Activated T-cell treated with anti-CD3 and anti-CD28 coated beads, Interleukin-2, amount 50 U/mL, for 4 hours (primary cell): ENCODE measurements at regions not wholly inside any gene's neighbourhood (a gene's known extent, or its start where the extent isn't known, plus 50 kb on each side); places are given as distances from the start of the nearest gene placed in this dataset.

ENCODE experiments used
- ATAC-seq, 2 donors: fragments of 200-7000 bp; cut with Tn5 transposase; one replicate each; pipeline ENCODE4 v1.10.0; 2021
- DNase-seq: peaks from one replicate; pipeline ENCODE4 v3.0.0-alpha.2; 2020
- H3K27me3 Mint-ChIP-seq: one replicate; pipeline ENCODE4 v1.8.0; 2021; ENCODE audit warnings: low read depth, mixed read lengths
- H3K36me3 Mint-ChIP-seq: one replicate; pipeline ENCODE4 v1.8.0; 2022; ENCODE audit warnings: mixed read lengths; ENCODE audit not compliant: insufficient read depth
- H3K4me1 Mint-ChIP-seq: one replicate; pipeline ENCODE4 v1.8.0; 2021; ENCODE audit warnings: low read depth, mixed read lengths
- H3K4me3 Mint-ChIP-seq: one replicate; pipeline ENCODE4 v1.8.0; 2021; ENCODE audit warnings: mild to moderate bottlenecking, moderate library complexity, mixed read lengths
- H3K9me3 Mint-ChIP-seq: one replicate; pipeline ENCODE4 v1.8.0; 2021; ENCODE audit warnings: mixed read lengths

- DNase-seq (no peak), ATAC-seq (no peak)
- no peak overlapping the region for H3K4me3 Mint-ChIP-seq
- peaks cover 4% of the 10 kb centered on the region for H3K4me1 Mint-ChIP-seq
- no peaks in the 10 kb centered on the region for H3K27me3 Mint-ChIP-seq
- H3K9me3 Mint-ChIP-seq, result no peaks in the 10 kb centered on the region
- H3K36me3 Mint-ChIP-seq, result no peaks in the 10 kb centered on the region
Measured at GRCh38 chr6:168903613-168904345, 349.9 kb downstream of the THBS2 start.

- Mint-ChIP-seq H3K4me1 (peaks cover 4% of the 10 kb centered on the region), H3K36me3 (no peaks in the 10 kb centered on the region), H3K4me3 (no peak overlapping the region), H3K27me3 (no peaks in the 10 kb centered on the region), H3K9me3 (no peaks in the 10 kb centered on the region)
- DNase-seq, result no peak
- no peak for ATAC-seq
Measured at GRCh38 chr6:168902075-168902474, 351.6 kb downstream of the THBS2 start.

- Mint-ChIP-seq H3K4me3 (no peak overlapping the region), H3K36me3 (no peaks in the 10 kb centered on the region), H3K4me1 (peaks cover 4% of the 10 kb centered on the region), H3K27me3 (no peaks in the 10 kb centered on the region), H3K9me3 (no peaks in the 10 kb centered on the region)
- DNase-seq, result no peak
- no peak for ATAC-seq
Measured at GRCh38 chr6:168901076-168901475, 352.6 kb downstream of the THBS2 start.

- no peak for ATAC-seq
Measured at GRCh38 chr6:168896321-168896720, 357.3 kb downstream of the THBS2 start.

GRCh38 chr6:168895102-168895812, 358.4 kb downstream of the THBS2 start:
- ATAC-seq, result peak; percentile 88 to 95
- H3K36me3 Mint-ChIP-seq, result no peaks in the 10 kb centered on the region
- H3K9me3 Mint-ChIP-seq, result no peaks in the 10 kb centered on the region
- DNase-seq, result peak; percentile 66
- peak overlapping the region; percentile 46 for H3K4me3 Mint-ChIP-seq
- peaks cover 12% of the 10 kb centered on the region for H3K4me1 Mint-ChIP-seq
- H3K27me3 Mint-ChIP-seq, result no peaks in the 10 kb centered on the region

More at GRCh38 chr6:168896321-168896720, 357.3 kb downstream of the THBS2 start:
- Mint-ChIP-seq H3K27me3 (no peaks in the 10 kb centered on the region), H3K9me3 (no peaks in the 10 kb centered on the region), H3K4me3 (no peak overlapping the region), H3K36me3 (no peaks in the 10 kb centered on the region), H3K4me1 (peaks cover 12% of the 10 kb centered on the region)
- DNase-seq, result no peak

- Mint-ChIP-seq H3K36me3 (no peaks in the 10 kb centered on the region), H3K27me3 (no peaks in the 10 kb centered on the region), H3K9me3 (no peaks in the 10 kb centered on the region), H3K4me1 (peaks cover 12% of the 10 kb centered on the region), H3K4me3 (no peak overlapping the region)
- DNase-seq, result no peak
- no peak for ATAC-seq
Measured at GRCh38 chr6:168892031-168892430, 361.6 kb downstream of the THBS2 start.

GRCh38 chr6:168890981-168891365, 362.7 kb downstream of the THBS2 start:
- H3K9me3 Mint-ChIP-seq, result no peaks in the 10 kb centered on the region
- no peaks in the 10 kb centered on the region for H3K36me3 Mint-ChIP-seq
- no peak for ATAC-seq
- no peaks in the 10 kb centered on the region for H3K27me3 Mint-ChIP-seq
- H3K4me1 Mint-ChIP-seq, result peaks cover 10% of the 10 kb centered on the region
- no peak overlapping the region for H3K4me3 Mint-ChIP-seq
- DNase-seq, result no peak

GRCh38 chr6:168890306-168890980, 363.2 kb downstream of the THBS2 start:
- no peaks in the 10 kb centered on the region for H3K27me3 Mint-ChIP-seq
- H3K4me1 Mint-ChIP-seq, result peaks cover 6% of the 10 kb centered on the region
- DNase-seq (no peak), ATAC-seq (no peak)
- H3K9me3 Mint-ChIP-seq, result no peaks in the 10 kb centered on the region
- H3K36me3 Mint-ChIP-seq, result no peaks in the 10 kb centered on the region
- no peak overlapping the region for H3K4me3 Mint-ChIP-seq

- no peaks in the 10 kb centered on the region for H3K36me3 Mint-ChIP-seq
- H3K9me3 Mint-ChIP-seq, result no peaks in the 10 kb centered on the region
- no peaks in the 10 kb centered on the region for H3K27me3 Mint-ChIP-seq
- peaks cover 6% of the 10 kb centered on the region for H3K4me1 Mint-ChIP-seq
- no peak for ATAC-seq
- no peak for DNase-seq
- H3K4me3 Mint-ChIP-seq, result no peak overlapping the region
Measured at GRCh38 chr6:168888786-168889345, 364.8 kb downstream of the THBS2 start.

- H3K27me3 Mint-ChIP-seq, result no peaks in the 10 kb centered on the region
- no peaks in the 10 kb centered on the region for H3K9me3 Mint-ChIP-seq
- H3K4me3 Mint-ChIP-seq, result no peak overlapping the region
- peaks cover 10% of the 10 kb centered on the region for H3K4me1 Mint-ChIP-seq
- DNase-seq (no peak), ATAC-seq (no peak)
- H3K36me3 Mint-ChIP-seq, result no peaks in the 10 kb centered on the region
Measured at GRCh38 chr6:168888102-168888501, 365.5 kb downstream of the THBS2 start.

GRCh38 chr6:168887621-168888020, 366.0 kb downstream of the THBS2 start:
- DNase-seq (no peak), ATAC-seq (no peak)
- H3K4me1 Mint-ChIP-seq, result peaks cover 10% of the 10 kb centered on the region
- H3K4me3 Mint-ChIP-seq, result no peak overlapping the region
- H3K36me3 Mint-ChIP-seq, result no peaks in the 10 kb centered on the region
- no peaks in the 10 kb centered on the region for H3K9me3 Mint-ChIP-seq
- H3K27me3 Mint-ChIP-seq, result no peaks in the 10 kb centered on the region

- Mint-ChIP-seq H3K27me3 (no peaks in the 10 kb centered on the region), H3K4me3 (no peak overlapping the region), H3K36me3 (no peaks in the 10 kb centered on the region), H3K9me3 (no peaks in the 10 kb centered on the region), H3K4me1 (peaks cover 10% of the 10 kb centered on the region)
- ATAC-seq (no peak), DNase-seq (no peak)
Measured at GRCh38 chr6:168886964-168887363, 366.7 kb downstream of the THBS2 start.

GRCh38 chr6:168885751-168886742, 367.6 kb downstream of the THBS2 start:
- no peak for ATAC-seq
- no peaks in the 10 kb centered on the region for H3K27me3 Mint-ChIP-seq
- peaks cover 10% of the 10 kb centered on the region for H3K4me1 Mint-ChIP-seq
- no peaks in the 10 kb centered on the region for H3K36me3 Mint-ChIP-seq
- DNase-seq, result no peak
- H3K4me3 Mint-ChIP-seq, result no peak overlapping the region
- H3K9me3 Mint-ChIP-seq, result no peaks in the 10 kb centered on the region
